NCI-H2029 (cell line): ENCODE measurements at regions not wholly inside any gene's neighbourhood (a gene's known extent, or its start where the extent isn't known, plus 50 kb on each side); places are given as distances from the start of the nearest gene placed in this dataset.
A peak's percentile ranks its signal among the peaks of the same experiment; 100 is the strongest.

Experiments
- DNase-seq: peaks from one replicate; lab custom pipeline; 2025; lab: John Stamatoyannopoulos, UW

- no peak for DNase-seq
Measured at GRCh38 chr18:77853859-77854258, 604.2 kb downstream of the GALR1 start.

- DNase-seq, result peak; percentile 65
Measured at GRCh38 chr18:77857678-77858655, 608.3 kb downstream of the GALR1 start.

- DNase-seq, result no peak
Measured at GRCh38 chr18:77859634-77860033, 610.0 kb downstream of the GALR1 start.

- no peak for DNase-seq
Measured at GRCh38 chr18:77862066-77862757, 612.6 kb downstream of the GALR1 start.

GRCh38 chr18:77865853-77866252 lies 616.2 kb downstream of the GALR1 start:
- no peak for DNase-seq

- DNase-seq, result no peak
Measured at GRCh38 chr18:77866351-77866750, 616.7 kb downstream of the GALR1 start.

- DNase-seq, result no peak
Measured at GRCh38 chr18:77870199-77870598, 620.6 kb downstream of the GALR1 start.

GRCh38 chr18:77870894-77871293 lies 621.2 kb downstream of the GALR1 start:
- no peak for DNase-seq

GRCh38 chr18:77872166-77872565 lies 622.5 kb downstream of the GALR1 start:
- DNase-seq, result no peak

GRCh38 chr18:77876319-77876865 lies 626.7 kb downstream of the GALR1 start:
- no peak for DNase-seq

GRCh38 chr18:77879829-77880228 lies 630.2 kb downstream of the GALR1 start:
- DNase-seq, result no peak

GRCh38 chr18:77884454-77884853 lies 634.8 kb downstream of the GALR1 start:
- no peak for DNase-seq

GRCh38 chr18:77894060-77894459 lies 644.4 kb downstream of the GALR1 start:
- DNase-seq, result no peak

GRCh38 chr18:77895250-77895649 lies 645.6 kb downstream of the GALR1 start:
- DNase-seq, result no peak

- DNase-seq, result no peak
Measured at GRCh38 chr18:77896586-77897252, 647.1 kb downstream of the GALR1 start.

GRCh38 chr18:77897606-77898005 lies 648.0 kb downstream of the GALR1 start:
- DNase-seq, result no peak

GRCh38 chr18:77899972-77900754 lies 650.5 kb downstream of the GALR1 start:
- DNase-seq, result peak; percentile 22

- no peak for DNase-seq
Measured at GRCh38 chr18:77905011-77905410, 655.4 kb downstream of the GALR1 start.

- no peak for DNase-seq
Measured at GRCh38 chr18:77905449-77906055, 655.9 kb downstream of the GALR1 start.

- no peak for DNase-seq
Measured at GRCh38 chr18:77906103-77906892, 656.6 kb downstream of the GALR1 start.
